RWPE2 (cell line): ENCODE measurements at regions not wholly inside any gene's neighbourhood (a gene's known extent, or its start where the extent isn't known, plus 50 kb on each side); places are given as distances from the start of the nearest gene placed in this dataset.
"Not testable (repeated sequence)": the region's sequence is repeated elsewhere in the genome, so short reads cannot be mapped to it uniquely, and the experiment has no call there.

Experiments used
- ATAC-seq: fragments of 200-7000 bp; cut with Tn5 transposase; 3 replicates; pipeline ENCODE4 v1.9.1; 2021; ENCODE audit warnings: low read depth
- DNase-seq: peaks from one replicate; pipeline ENCODE4 v3.0.0-alpha.2; 2020; ENCODE audit warnings: low spot score
- H3K27ac ChIP-seq: fragments of 450-650 bp; 2 replicates; pipeline ENCODE4 v1.5.1; 2017; ENCODE audit warnings: mild to moderate bottlenecking; ENCODE audit not compliant: poor library complexity, severe bottlenecking
- H3K27me3 ChIP-seq: fragments of 250-450 bp; sonication (Bioruptor Pico); 2 replicates; pipeline ENCODE4 v1.5.1; 2021; ENCODE audit warnings: mild to moderate bottlenecking, moderate library complexity; ENCODE audit not compliant: insufficient read depth, poor library complexity, severe bottlenecking
- H3K36me3 ChIP-seq: fragments of 250-450 bp; sonication (Bioruptor Pico); 2 replicates; pipeline ENCODE4 v1.5.1; 2020; ENCODE audit warnings: low read depth, mild to moderate bottlenecking, moderate library complexity
- H3K4me1 ChIP-seq: fragments of 250-450 bp; sonication (Bioruptor Pico); 2 replicates; pipeline ENCODE4 v1.5.1; 2021; ENCODE audit warnings: mild to moderate bottlenecking, moderate library complexity; ENCODE audit not compliant: insufficient read depth, poor library complexity, severe bottlenecking
- H3K4me3 ChIP-seq: fragments of 250-450 bp; sonication (Bioruptor Pico); 2 replicates; pipeline ENCODE4 v1.5.1; 2021; ENCODE audit warnings: mild to moderate bottlenecking, moderate library complexity; ENCODE audit not compliant: severe bottlenecking
- H3K9me3 ChIP-seq: fragments of 250-450 bp; sonication (Bioruptor Pico); 2 replicates; pipeline ENCODE4 v1.5.1; 2021; ENCODE audit warnings: mild to moderate bottlenecking, moderate library complexity; ENCODE audit not compliant: severe bottlenecking
- TF ChIP-seq, protein P1 (sequence below): fragments of 450-650 bp; IDR thresholded peaks from one replicate; pipeline ENCODE4 v1.5.1; 2017; ENCODE audit warnings: mild to moderate bottlenecking, moderate library complexity; ENCODE audit not compliant: poor library complexity, severe bottlenecking

- DNase-seq (no peak), ATAC-seq (peak; percentile 48; the same call in 2 of the 3 replicates)
- H3K9me3 ChIP-seq = no peaks in the 10 kb centered on the region
- no peaks in the 10 kb centered on the region for H3K27me3 ChIP-seq
- H3K4me3 ChIP-seq = no peak overlapping the region
- TF ChIP-seq, protein P1, sequence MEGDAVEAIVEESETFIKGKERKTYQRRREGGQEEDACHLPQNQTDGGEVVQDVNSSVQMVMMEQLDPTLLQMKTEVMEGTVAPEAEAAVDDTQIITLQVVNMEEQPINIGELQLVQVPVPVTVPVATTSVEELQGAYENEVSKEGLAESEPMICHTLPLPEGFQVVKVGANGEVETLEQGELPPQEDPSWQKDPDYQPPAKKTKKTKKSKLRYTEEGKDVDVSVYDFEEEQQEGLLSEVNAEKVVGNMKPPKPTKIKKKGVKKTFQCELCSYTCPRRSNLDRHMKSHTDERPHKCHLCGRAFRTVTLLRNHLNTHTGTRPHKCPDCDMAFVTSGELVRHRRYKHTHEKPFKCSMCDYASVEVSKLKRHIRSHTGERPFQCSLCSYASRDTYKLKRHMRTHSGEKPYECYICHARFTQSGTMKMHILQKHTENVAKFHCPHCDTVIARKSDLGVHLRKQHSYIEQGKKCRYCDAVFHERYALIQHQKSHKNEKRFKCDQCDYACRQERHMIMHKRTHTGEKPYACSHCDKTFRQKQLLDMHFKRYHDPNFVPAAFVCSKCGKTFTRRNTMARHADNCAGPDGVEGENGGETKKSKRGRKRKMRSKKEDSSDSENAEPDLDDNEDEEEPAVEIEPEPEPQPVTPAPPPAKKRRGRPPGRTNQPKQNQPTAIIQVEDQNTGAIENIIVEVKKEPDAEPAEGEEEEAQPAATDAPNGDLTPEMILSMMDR = no peak
- H3K27ac ChIP-seq = no peak overlapping the region
- H3K36me3 ChIP-seq = no peaks in the 10 kb centered on the region
- no peaks in the 10 kb centered on the region for H3K4me1 ChIP-seq
Observed at GRCh38 chr2:106261871-106262321, 67.8 kb upstream of the UXS1 start.

DNA sequence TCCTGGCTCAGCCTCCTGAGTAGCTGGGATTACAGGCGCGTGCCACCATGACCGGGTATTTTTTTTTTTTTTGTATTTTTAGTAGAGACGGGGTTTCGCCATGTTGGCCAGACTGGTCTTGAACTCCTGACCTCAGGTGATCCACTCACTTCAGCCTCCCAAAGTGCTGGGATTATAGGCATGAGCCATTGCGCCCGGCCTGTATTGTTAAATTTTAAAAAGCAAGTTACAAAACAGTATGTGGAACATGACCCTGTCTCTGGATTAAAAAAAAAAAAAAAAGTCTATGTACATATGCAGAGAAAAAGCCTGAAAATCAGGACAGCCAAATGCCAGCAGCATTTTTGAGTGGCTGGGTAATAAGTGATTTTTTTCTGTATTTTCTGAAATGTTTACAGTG, 64.8 kb upstream of the UXS1 start:
- H3K4me3 ChIP-seq, H3K4me1 ChIP-seq, H3K9me3 ChIP-seq, H3K27ac ChIP-seq, H3K27me3 ChIP-seq, ATAC-seq, H3K36me3 ChIP-seq, DNase-seq: not testable (repeated sequence)

GRCh38 chr2:106257830-106258229, 63.7 kb upstream of the UXS1 start:
- no peak overlapping the region for H3K27ac ChIP-seq
- no peaks in the 10 kb centered on the region for H3K36me3 ChIP-seq
- TF ChIP-seq, protein P1 = no peak
- DNase-seq = no peak
- no peaks in the 10 kb centered on the region for H3K4me1 ChIP-seq
- H3K27me3 ChIP-seq = no peaks in the 10 kb centered on the region
- H3K9me3 ChIP-seq = no peaks in the 10 kb centered on the region
- ATAC-seq = no peak
- H3K4me3 ChIP-seq = no peak overlapping the region

GRCh38 chr2:106257135-106257534, 63.0 kb upstream of the UXS1 start:
- no peaks in the 10 kb centered on the region for H3K4me1 ChIP-seq
- H3K27ac ChIP-seq = no peak overlapping the region
- no peaks in the 10 kb centered on the region for H3K9me3 ChIP-seq
- no peak for ATAC-seq
- DNase-seq = no peak
- H3K27me3 ChIP-seq = no peaks in the 10 kb centered on the region
- no peaks in the 10 kb centered on the region for H3K36me3 ChIP-seq
- no peak overlapping the region for H3K4me3 ChIP-seq
- TF ChIP-seq, protein P1 = no peak

DNA sequence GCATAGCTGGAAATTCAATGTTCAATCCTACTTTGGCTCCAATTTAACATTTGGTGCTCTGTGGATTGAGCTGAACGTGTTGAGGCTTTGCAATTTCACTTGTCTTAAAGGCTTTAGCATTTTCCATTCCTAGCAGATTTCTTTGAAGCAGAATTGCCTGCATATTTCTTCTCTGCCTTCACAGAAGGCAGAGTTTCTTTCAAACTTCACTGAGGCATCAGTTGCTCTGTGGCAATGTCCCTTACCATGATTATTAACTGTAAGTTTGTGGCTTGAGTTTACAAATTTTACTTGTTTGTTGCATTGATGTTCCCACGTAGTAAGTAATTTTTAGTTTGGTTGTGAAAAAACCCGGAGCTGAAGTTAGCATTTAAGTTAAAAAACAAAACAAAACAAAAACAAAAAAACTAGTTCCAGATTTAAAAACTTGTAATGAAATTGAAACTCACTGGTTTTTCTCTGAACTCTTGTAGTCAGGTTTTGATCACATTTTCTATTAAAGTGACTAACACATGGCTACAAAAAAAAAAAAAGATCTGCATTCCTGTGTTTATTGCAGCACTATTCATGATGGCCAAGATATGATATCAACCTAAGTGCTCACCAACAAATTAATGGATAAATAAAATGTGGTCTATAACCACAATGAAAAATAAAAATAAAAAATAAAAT, 55.2 kb upstream of the UXS1 start:
- not testable (repeated sequence) for H3K27ac ChIP-seq, ATAC-seq, H3K27me3 ChIP-seq, H3K4me3 ChIP-seq, H3K36me3 ChIP-seq, H3K9me3 ChIP-seq, DNase-seq, H3K4me1 ChIP-seq

DNA sequence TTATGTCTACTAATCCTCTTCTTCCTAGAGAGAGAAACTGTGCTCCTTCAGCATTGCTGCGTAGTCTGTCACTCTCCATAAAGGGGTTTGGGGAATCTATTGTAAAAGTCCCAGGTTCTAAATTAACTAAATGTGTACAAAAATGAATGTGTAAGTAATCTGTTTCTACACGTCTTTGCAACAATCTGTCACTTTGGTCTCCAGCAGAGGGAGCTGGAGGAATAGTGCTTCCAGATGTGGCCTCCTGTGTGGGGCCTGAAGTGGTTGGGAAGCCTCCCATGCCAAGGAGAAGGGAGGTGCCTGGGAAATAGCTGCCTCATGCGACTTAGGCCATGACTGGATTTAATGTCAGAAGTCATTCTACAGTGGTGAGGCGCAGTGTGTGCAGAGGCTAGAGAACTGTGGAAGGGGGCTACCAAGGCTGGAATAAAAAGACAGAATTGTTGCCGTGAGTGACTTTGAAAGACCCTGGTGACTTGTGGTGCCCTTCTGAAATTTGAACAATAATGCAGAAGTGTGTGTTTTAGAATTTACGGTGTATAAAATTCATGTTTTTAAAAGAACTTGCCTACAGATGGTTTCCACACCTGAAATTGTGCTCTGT, 54.5 kb upstream of the UXS1 start:
- DNase-seq, H3K4me1 ChIP-seq, H3K36me3 ChIP-seq, H3K9me3 ChIP-seq, H3K27me3 ChIP-seq, H3K4me3 ChIP-seq, H3K27ac ChIP-seq: not testable (repeated sequence)
- TF ChIP-seq, protein P1 = peak; percentile 43
- peak; percentile 67; the same call in 2 of the 3 replicates for ATAC-seq
